CD4-positive, alpha-beta T cell treated with Interleukin-15 for 4 hours (primary cell): ENCODE measurements at regions not wholly inside any gene's neighbourhood (a gene's known extent, or its start where the extent isn't known, plus 50 kb on each side); places are given as distances from the start of the nearest gene placed in this dataset.

Experiments used
- DNase-seq: peaks from one replicate; pipeline ENCODE4 v3.0.0-alpha.2; 2020; ENCODE audit warnings: low spot score

DNA sequence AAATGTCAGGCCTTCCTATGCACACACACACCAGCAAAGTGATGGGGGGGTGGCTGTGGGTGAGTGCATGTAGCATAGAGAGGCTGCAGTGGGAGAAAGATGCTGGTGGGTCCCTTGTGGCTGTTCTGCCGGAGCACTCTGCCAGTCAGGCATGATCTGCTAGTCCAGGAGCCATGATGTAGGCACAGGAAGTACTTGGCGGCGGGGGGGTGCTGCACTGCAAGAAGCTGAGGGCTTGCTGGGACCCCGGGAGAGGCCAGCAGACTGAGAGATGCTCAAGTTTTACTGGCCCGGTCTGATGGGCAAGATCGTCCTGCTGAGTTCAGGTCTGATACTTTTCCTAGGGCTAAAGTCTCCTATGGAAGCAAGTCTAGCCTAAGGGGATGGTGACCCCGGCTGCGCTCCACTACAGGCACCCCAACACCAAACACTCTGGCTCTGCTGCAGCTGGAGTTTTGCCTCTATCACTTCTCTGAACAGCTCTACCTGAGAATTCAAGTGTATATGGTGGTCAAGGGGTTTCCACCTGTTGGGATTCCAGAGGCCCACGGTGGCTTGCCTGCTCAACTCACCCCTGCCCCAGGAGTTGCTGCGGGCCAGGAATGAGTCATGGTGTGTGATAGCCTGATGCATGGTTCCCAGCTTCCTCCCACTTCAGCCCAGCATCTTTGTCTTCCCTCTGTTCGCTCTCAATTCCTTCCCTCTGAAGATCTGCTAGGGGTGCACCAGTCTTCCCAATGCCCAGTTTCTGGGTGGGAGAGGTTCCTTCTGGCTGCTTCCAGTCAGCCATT is 971.8 kb upstream of the ADGRB3 start:
- no peak for DNase-seq

DNA sequence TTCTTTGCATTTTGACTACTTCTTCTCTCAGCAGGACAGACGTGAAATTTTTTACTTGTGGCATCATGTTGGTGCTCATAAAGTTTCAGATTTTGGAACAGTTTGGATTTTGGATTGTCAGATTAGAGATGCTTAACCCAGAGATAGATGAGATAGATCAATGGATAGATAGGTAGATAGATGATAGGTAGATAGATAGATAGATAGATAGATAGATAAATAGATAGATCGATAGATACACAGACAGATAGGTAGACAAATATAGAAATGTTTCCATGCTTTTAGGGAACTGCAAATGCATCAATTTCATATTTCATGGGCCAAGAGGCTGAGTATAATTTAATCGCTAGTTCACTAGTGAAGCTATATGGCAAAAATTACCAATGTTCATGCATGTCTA is 981.5 kb upstream of the ADGRB3 start:
- no peak for DNase-seq

- no peak for DNase-seq
Measured at GRCh38 chr6:67646550-67646949, 988.5 kb upstream of the ADGRB3 start.

DNA sequence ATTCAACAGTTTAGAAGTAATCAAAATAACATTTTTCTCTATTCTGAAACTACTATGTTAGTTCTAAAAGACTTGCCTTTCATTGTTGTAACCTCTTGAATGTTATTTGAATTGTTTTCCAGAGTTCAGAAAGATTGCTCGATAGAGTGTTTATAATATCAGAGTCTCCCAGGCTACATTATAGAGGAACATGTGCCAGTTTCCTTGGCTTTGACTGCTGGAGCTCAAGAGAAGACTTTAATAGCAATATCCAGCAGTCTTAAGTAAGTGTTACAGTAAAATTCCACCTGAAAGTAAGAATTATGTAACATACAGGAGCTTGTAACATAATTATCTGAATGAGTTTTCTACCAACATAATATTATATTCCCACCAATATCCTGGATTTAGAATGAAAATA is 991.8 kb upstream of the ADGRB3 start:
- DNase-seq, result no peak

- no peak for DNase-seq
Measured at GRCh38 chr6:67642582-67642981, 992.5 kb upstream of the ADGRB3 start.

GRCh38 chr6:67640484-67640883 is 994.6 kb upstream of the ADGRB3 start:
- no peak for DNase-seq

- no peak for DNase-seq
Measured at GRCh38 chr6:67639161-67639560, 995.9 kb upstream of the ADGRB3 start.

DNA sequence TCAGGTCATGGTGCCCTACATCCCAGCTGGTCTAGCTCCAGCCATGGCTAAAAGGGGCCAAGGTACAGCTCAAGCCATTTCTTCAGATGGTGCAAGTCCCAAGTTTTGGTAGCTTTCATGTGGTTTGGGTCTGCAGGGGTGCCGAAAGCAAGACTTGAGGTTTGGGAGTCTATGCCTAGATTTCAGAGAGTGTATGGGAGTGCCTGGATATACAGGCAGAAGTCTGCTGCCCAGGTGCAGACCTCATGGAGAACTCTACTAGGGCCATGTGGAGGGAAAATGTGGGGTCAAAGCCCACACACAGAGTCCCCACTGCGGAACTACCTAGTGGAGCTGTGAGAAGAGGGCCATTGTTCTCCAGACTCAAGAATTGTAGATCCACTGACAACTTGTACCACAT is 1000.9 kb upstream of the ADGRB3 start:
- no peak for DNase-seq

GRCh38 chr6:67633058-67633457 is 1002.0 kb upstream of the ADGRB3 start:
- DNase-seq, result no peak

DNA sequence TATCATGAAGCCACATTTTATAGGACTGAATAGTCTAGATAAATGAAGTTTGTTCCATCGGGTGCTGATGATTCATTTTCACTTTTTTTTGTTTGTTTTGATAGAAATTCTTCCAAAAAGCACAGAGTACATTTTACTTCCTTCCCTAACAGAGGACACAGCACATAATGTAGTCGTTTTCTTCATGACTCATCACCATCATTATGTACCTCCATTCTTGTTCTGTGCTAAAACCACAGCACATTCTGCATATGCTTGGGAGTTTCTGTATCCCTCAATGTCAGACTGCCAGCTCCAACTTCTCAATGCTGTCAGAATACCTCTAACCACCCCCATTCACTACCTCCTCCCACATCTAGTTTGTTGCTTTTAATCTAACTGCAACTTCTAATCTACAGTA is 1004.9 kb upstream of the ADGRB3 start:
- no peak for DNase-seq

GRCh38 chr6:67629258-67629657 is 1005.8 kb upstream of the ADGRB3 start:
- no peak for DNase-seq

GRCh38 chr6:67615796-67616195 is 1019.3 kb upstream of the ADGRB3 start:
- no peak for DNase-seq

GRCh38 chr6:67608099-67608749 is 1026.9 kb upstream of the ADGRB3 start:
- DNase-seq, result no peak

DNA sequence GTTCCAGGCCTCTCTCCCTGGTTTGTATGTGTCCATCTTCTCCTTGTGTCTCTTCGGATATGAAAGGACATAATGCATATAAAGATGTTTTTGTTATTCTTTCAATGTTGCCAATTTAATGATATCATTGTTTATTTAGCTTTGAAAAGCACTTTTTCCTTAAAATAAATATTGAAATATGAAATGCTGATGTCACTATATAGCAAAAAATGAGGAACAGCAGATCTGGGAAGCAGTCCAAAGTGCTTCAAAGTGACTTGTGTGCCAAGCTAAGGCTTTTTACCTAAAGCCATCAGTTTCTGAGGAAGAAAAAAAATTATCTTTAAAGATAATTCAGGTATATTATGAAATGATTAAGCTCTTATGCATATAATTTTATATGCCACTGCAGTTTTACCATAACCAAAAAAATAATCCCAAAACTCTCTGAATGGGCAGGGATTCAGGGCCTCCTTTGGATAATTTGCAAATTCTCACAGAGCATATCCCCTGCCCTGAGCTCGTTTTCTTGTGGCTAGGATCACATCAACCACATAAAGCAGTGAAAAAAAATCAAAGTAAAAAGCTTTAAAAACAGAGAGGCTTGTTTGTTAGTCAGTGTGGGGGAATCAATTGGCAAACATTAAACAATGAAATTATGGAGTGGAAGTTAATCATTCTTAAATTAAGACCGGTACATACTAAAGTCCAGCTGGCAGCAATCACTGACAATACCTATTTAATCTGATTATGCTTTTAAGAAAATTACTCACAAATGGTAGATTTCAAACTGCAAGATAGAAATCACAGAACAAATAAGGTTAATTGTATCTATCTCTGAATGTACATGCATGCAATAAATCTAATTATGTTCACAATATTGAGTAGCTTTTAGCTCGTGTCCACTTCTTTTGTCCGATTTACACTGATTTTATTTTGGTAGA is 1027.9 kb upstream of the ADGRB3 start:
- no peak for DNase-seq

- no peak for DNase-seq
Measured at GRCh38 chr6:67594366-67594765, 1040.7 kb upstream of the ADGRB3 start.

GRCh38 chr6:67593247-67593646 is 1041.8 kb upstream of the ADGRB3 start:
- no peak for DNase-seq

- DNase-seq, result no peak
Measured at GRCh38 chr6:67591910-67592309, 1043.2 kb upstream of the ADGRB3 start.

- DNase-seq, result no peak
Measured at GRCh38 chr6:67567842-67568241, 1067.2 kb upstream of the ADGRB3 start.

- no peak for DNase-seq
Measured at GRCh38 chr6:67563671-67564070, 1071.4 kb upstream of the ADGRB3 start.

DNA sequence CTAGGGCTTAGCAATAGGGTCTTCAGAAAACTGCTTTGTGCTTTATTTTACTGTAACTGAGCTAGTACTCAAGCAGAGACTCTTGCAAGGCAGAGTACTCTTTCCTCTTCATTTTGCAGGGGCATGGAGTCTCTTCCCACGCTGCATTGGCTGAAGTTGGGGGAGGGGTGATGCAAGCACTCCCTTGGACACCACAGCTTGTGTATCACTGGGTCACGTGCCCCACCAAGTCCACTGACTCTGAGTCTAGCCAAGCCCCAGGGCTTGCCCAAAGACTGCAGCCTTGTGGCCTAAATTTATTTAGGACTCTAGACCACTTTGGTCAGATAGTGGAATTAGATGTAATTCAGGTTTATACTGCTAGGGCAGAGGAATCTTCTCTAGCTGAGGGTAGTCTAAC is 1075.0 kb upstream of the ADGRB3 start:
- no peak for DNase-seq

DNA sequence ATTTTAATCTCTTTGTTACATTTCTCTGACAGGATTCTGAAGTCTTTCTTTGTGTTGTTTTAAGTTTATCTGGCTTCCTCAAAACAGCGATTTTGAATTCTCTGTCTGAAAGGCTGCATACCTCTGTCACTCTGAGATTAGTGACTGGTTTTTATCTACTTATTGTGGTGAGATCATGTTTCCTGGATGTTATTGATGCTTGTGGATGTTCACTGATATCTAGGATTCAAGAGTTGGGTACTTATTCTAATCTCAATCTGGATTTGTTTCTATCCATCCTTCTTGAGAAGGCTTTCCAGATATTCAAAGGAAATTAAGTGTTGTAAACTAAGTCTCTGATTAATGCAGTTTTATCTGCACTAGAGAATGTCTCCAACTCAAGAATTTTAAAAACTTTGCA is 1076.1 kb upstream of the ADGRB3 start:
- DNase-seq, result no peak

DNA sequence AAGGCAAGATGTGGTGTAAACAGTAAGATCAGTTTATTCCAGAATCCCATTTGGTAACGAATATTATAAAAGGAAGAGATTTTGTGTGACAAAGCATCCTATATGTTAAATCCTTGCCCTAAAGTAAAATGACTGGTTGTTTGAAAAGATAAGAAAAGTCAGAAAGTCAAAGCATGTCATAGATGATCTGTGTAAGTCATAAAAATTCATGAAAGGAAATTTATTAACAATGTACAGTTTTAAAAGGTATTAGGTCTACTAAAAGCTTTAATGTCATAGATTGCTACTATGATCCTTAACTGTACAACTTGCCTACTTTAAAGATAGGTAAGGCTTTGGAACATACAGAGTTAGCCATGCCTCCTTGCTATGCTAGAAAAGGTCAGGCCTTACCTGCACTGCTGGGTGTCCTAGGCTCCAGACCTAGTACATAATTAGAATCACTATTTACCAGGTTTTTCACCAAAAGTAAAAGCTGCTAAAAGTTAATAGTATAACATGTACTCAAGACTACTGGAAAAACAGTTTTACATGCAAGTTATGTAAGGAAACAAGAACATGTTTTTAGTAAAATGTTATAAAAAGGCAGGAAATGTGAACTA is 1090.1 kb upstream of the ADGRB3 start:
- no peak for DNase-seq
